Stomach (tissue), 8 donors: ENCODE measurements at regions not wholly inside any gene's neighbourhood (a gene's known extent, or its start where the extent isn't known, plus 50 kb on each side); places are given as distances from the start of the nearest gene placed in this dataset.

ENCODE experiments used
- DNase-seq, 2 donors: peaks; one replicate each; pipeline versions ENCODE4 v3.0.0 to v3.0.0-alpha.2; 2013 to 2019
- H3K27ac ChIP-seq, 5 donors: fragments of 200-600 bp in 4 of 5; sonication (generic) in 4 of 5; one replicate each; pipeline ENCODE4 v1.5.1; 2013 to 2019; ENCODE audit warnings: mild to moderate bottlenecking in 1 of 5, moderate library complexity in 1 of 5
- H3K27me3 ChIP-seq, 3 donors: fragments of 200-600 bp; sonication (generic); one replicate each; pipeline ENCODE4 v1.5.1; 2017 to 2019; ENCODE audit warnings: mixed run types in 1 of 3
- H3K36me3 ChIP-seq, 4 donors: fragments of 200-600 bp; sonication (generic); 1 replicate in 3 of 4; 2 replicates in 1 of 4; pipeline ENCODE4 v1.5.1; 2016 to 2019
- H3K4me1 ChIP-seq, 4 donors: fragments of 200-600 bp; sonication (generic); one replicate each; pipeline ENCODE4 v1.5.1; 2016 to 2019
- H3K4me3 ChIP-seq, 4 donors: fragments of 200-600 bp; sonication (generic) in 3 of 4; one replicate each; pipeline ENCODE4 v1.5.1; 2016 to 2019; ENCODE audit warnings: mild to moderate bottlenecking in 1 of 4
- H3K9me3 ChIP-seq, 4 donors: fragments of 200-600 bp; sonication (generic); one replicate each; pipeline ENCODE4 v1.5.1; 2016 to 2019
- CTCF ChIP-seq, 7 experiments: fragments of 450-650 bp in 4 of 7; fragments of 200-600 bp in 3 of 7; sonication (generic) in 3 of 7; IDR thresholded peaks; one replicate each; pipeline ENCODE4 v1.5.1; 2016 to 2019; ENCODE audit warnings: antibody characterized with exemption in 7 of 7, control low read depth in 2 of 7, mild to moderate bottlenecking in 1 of 7
- EP300 ChIP-seq: sonication (generic); formaldehyde crosslinking; IDR thresholded peaks from one replicate; pipeline ENCODE4 v1.6.1; 2017; ENCODE audit warnings: antibody characterized with exemption
- POLR2A ChIP-seq, 4 donors: fragments of 450-650 bp; IDR thresholded peaks; one replicate each; pipeline ENCODE4 v1.6.1; 2016; ENCODE audit warnings: antibody characterized with exemption in 4 of 4, control low read depth in 2 of 4, mild to moderate bottlenecking in 1 of 4, moderate library complexity in 1 of 4
- POLR2AphosphoS5 ChIP-seq, 3 donors: sonication (generic); formaldehyde crosslinking; IDR thresholded peaks; one replicate each; pipeline ENCODE4 v1.6.1; 2016; ENCODE audit warnings: antibody characterized with exemption in 3 of 3
- WGBS, 5 donors: extraction: QIAGEN DNeasy Blood & Tissue Kit in 3 of 5; methylation state at CpG; one replicate each; pipeline versions ENCODE4 v1.1.5 to v1.1.7; 2013 to 2018; 5-methylcytosine and 5-hydroxymethylcytosine counted together
- intact Hi-C: fragments of 100-400 bp; cut with DNase I; formaldehyde crosslinking; loops from one replicate; pipeline ENCODE4 v1.15.1; 2023; ENCODE audit warnings: low total_unique reads
- donor health status: healthy with polysubstance abuse.
- donor health status: Bipolar disorder and iron deficiency.
- donor health status: healthy.

- no peak for DNase-seq
- intact Hi-C loops, result no loop called here
- no peak overlapping the region for H3K27ac ChIP-seq
- H3K27me3 ChIP-seq, result no peaks in the 10 kb centered on the region
- H3K4me1 ChIP-seq, result no peaks in the 10 kb centered on the region
- H3K4me3 ChIP-seq, result no peak overlapping the region
- H3K9me3 ChIP-seq, result no peaks in the 10 kb centered on the region
- no peaks in the 10 kb centered on the region for H3K36me3 ChIP-seq
- TF ChIP-seq POLR2A (IDR thresholded peaks at IDR 0.05) (no peak), CTCF (IDR thresholded peaks at IDR 0.05) (no peak), EP300 (no peak), POLR2AphosphoS5 (IDR thresholded peaks at IDR 0.05) (no peak)
- 76 to 95% (median 86%) methylated on average over 5 to 7 of the region's 7 CpGs for WGBS, 5 donors
These were observed 463.4 kb upstream of the ZNF507 start for GRCh38 chr19:31881988-31882387.

GRCh38 chr19:31882709-31883108 lies 462.7 kb upstream of the ZNF507 start:
- Histone ChIP-seq H3K4me1 (no peaks in the 10 kb centered on the region), H3K36me3 (no peaks in the 10 kb centered on the region), H3K4me3 (no peak overlapping the region), H3K27ac (no peak overlapping the region), H3K9me3 (no peaks in the 10 kb centered on the region), H3K27me3 (no peaks in the 10 kb centered on the region)
- intact Hi-C loops, result no loop called here
- no peak for TF ChIP-seq POLR2AphosphoS5 (IDR thresholded peaks at IDR 0.05)
- TF ChIP-seq POLR2A (IDR thresholded peaks at IDR 0.05), result no peak
- TF ChIP-seq CTCF (IDR thresholded peaks at IDR 0.05), result no peak
- no peak for TF ChIP-seq EP300
- DNase-seq, result no peak
- WGBS, 5 donors, result 58 to 88% (median 83%) methylated on average over 2 of the region's 2 CpGs

- no peak for TF ChIP-seq EP300
- TF ChIP-seq POLR2A (IDR thresholded peaks at IDR 0.05), result no peak
- TF ChIP-seq POLR2AphosphoS5 (IDR thresholded peaks at IDR 0.05), result no peak
- no peak for TF ChIP-seq CTCF (IDR thresholded peaks at IDR 0.05)
- intact Hi-C loops, result no loop called here
These were observed 462.0 kb upstream of the ZNF507 start for GRCh38 chr19:31883296-31883990.

GRCh38 chr19:31885280-31885853 lies 460.0 kb upstream of the ZNF507 start:
- intact Hi-C loops, result no loop called here
- no peak for DNase-seq
- no peak overlapping the region for H3K4me3 ChIP-seq
- H3K27ac ChIP-seq, result no peak overlapping the region
- no peaks in the 10 kb centered on the region for H3K27me3 ChIP-seq
- no peaks in the 10 kb centered on the region for H3K9me3 ChIP-seq
- H3K36me3 ChIP-seq, result no peaks in the 10 kb centered on the region
- no peaks in the 10 kb centered on the region for H3K4me1 ChIP-seq
- WGBS, 5 donors, result 63 to 77% (median 69%) methylated on average over 8 of the region's 8 CpGs
- TF ChIP-seq CTCF (IDR thresholded peaks at IDR 0.05) (no peak), EP300 (no peak), POLR2AphosphoS5 (IDR thresholded peaks at IDR 0.05) (no peak), POLR2A (IDR thresholded peaks at IDR 0.05) (no peak)

More at GRCh38 chr19:31883296-31883990, 462.0 kb upstream of the ZNF507 start:
- Histone ChIP-seq H3K9me3 (no peaks in the 10 kb centered on the region), H3K4me1 (no peaks in the 10 kb centered on the region), H3K27me3 (no peaks in the 10 kb centered on the region), H3K27ac (no peak overlapping the region), H3K36me3 (no peaks in the 10 kb centered on the region), H3K4me3 (no peak overlapping the region)
- WGBS, 5 donors, result 83 to 89% (median 85%) methylated on average over 17 of the region's 17 CpGs
- no peak for DNase-seq
